ENCODE measurements at regions not wholly inside any gene's neighbourhood (a gene's known extent, or its start where the extent isn't known, plus 50 kb on each side); places are given as distances from the start of the nearest gene placed in this dataset.

DNA sequence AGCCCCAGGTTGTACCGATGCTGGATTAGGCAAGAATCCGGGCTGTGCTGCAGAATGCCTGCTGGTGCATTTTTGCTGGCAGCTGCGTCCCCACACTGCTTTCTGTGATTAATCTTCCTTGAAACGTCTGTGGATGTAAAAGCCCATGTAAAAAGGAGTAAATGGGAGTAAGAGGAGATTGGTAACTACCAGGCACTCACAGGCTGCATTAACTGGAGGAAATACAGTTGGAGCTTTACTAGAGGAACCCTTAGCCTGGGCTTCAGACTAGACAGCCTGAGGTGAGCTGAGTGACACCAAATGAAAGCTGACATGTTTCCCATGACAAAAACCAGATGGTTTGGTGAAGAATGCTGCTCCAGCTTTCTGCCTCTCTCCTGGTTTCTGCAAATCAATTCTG, 190.4 kb upstream of the GAS1 start:
- Histone ChIP-seq H3K9me3 (ENCODE audit: low read depth, low read length) (no peaks in the 10 kb centered on the region), H3K4me1 (ENCODE audit: insufficient read depth, low read length) (no peaks in the 10 kb centered on the region), H3K4me3 (ENCODE audit: low read length) (no peak overlapping the region), H3K27me3 (ENCODE audit: insufficient read depth, low read length) (no peaks in the 10 kb centered on the region)

DNA sequence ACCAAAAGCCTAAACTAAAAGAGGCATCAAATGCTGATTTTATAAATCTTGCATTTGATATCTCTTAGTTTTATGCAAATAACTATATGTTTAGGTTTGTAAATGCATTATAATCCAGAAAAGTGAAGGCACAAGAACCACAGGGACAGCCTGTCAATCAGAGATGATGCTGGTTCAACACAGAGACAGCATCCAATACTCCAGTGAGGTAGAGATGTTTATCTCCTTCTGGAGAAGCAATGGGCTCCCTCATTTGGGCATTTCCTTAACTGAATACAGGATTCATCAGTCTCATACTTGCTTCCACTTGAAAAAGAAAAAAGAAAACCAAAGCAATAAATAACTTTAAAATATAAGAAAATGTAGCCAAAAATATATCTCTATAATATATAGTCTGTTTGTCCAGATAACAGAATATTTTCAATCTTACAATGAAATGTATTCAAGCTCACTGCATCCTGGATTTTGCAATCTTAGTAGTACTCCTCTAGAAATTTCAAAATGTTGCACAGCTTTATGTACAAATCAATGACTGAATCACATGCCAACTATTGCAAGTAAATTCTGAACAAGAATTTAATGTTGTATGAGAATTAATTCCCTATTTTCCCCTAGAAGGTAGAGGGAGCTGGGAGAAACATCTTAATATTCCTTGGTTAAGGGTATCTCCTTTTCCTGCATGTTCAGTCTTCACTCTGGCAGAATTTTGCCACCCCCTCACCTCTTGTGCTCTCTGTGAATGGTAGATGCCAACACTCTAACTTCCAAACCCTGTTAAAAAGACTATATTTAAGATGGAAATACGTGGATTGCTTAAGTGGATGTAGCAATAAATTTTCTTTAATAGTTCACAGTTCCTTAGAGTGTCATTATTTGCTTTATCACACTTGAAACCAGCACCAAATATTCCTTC, 191.1 kb upstream of the GAS1 start:
- no peaks in the 10 kb centered on the region for H3K27me3 ChIP-seq (ENCODE audit: insufficient read depth, low read length)
- no peaks in the 10 kb centered on the region for H3K9me3 ChIP-seq (ENCODE audit: low read depth, low read length)
- no peaks in the 10 kb centered on the region for H3K4me1 ChIP-seq (ENCODE audit: insufficient read depth, low read length)
- H3K4me3 ChIP-seq (ENCODE audit: low read length), result no peak overlapping the region

DNA sequence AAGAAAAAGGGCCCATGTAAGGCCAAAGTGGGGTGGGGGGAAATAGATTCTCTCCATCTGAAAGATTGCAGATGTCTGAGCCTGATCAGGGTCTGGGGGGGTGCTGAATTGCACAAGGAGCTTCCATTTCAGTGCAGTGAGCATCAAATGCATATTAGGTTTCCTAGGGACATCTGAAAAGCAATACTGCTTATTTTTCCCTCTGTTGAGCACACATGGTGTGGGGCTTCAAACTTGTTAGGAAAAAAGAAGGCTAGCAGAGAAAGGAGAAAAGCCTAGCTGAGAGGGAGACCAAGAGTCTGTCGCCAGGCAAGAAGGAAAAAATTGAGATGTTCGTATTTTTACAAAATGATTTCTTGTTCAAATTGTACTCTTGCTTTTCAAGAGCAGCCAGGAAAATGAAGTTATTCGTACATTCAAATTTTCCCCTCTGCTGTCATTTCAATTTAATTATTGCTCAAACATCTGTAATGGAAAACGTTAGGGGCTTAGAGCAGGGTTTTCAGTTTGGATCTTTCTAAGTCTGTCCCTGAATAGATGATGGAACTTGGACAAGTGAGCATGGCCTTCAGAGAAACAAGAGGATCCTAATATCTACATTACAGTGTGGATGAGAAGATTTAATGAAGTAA, 191.9 kb upstream of the GAS1 start:
- H3K9me3 ChIP-seq (ENCODE audit: low read depth, low read length), result no peaks in the 10 kb centered on the region
- no peaks in the 10 kb centered on the region for H3K4me1 ChIP-seq (ENCODE audit: insufficient read depth, low read length)
- no peak overlapping the region for H3K4me3 ChIP-seq (ENCODE audit: low read length)
- no peaks in the 10 kb centered on the region for H3K27me3 ChIP-seq (ENCODE audit: insufficient read depth, low read length)

DNA sequence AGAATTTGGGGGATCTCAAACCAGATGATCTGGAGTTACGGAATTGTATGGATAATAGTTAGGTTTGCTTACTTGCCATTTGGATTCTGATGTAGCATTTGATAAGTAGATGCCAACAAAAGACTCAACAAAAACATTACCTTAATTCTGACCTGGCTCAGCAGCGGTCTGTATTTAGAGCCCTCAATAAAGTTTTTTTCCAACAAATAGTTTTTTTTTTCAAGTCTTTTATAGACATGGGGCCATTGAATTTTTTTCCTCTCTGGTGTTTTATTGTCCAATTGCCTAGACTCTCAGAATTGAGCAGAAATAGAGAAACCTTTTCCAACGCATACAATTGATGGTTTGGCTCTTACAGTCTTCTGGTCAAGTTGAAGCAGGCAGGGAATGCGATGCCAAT, 192.8 kb upstream of the GAS1 start:
- Histone ChIP-seq H3K4me3 (ENCODE audit: low read length) (no peak overlapping the region), H3K27me3 (ENCODE audit: insufficient read depth, low read length) (no peaks in the 10 kb centered on the region), H3K4me1 (ENCODE audit: insufficient read depth, low read length) (no peaks in the 10 kb centered on the region), H3K9me3 (ENCODE audit: low read depth, low read length) (no peaks in the 10 kb centered on the region)

DNA sequence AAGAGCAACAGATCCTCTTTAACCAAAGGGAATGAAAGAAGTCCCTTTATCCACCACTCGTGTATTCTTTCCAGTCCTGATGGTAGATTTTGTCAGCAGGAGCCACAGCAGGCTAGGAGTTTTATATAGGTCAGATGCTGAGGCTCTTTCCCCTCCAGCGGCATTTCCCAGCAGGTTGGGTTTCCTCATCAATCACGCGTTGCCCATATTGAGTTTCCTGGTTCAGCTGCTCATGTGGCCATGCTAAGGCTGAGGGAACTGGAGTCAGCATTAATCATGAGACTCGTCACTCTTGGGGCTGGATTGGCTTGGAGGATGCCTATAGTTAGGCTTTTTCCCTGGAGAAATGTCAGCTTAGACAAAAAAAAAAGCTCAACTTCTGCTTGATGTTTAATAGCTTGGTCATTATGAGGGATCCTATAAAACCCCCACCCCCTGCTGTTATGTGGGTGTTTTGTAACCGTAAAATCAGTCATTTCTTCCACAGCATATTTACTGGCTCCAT, 193.4 kb upstream of the GAS1 start:
- Histone ChIP-seq H3K27me3 (ENCODE audit: insufficient read depth, low read length) (peaks cover 3% of the 10 kb centered on the region), H3K4me3 (ENCODE audit: low read length) (no peak overlapping the region)

DNA sequence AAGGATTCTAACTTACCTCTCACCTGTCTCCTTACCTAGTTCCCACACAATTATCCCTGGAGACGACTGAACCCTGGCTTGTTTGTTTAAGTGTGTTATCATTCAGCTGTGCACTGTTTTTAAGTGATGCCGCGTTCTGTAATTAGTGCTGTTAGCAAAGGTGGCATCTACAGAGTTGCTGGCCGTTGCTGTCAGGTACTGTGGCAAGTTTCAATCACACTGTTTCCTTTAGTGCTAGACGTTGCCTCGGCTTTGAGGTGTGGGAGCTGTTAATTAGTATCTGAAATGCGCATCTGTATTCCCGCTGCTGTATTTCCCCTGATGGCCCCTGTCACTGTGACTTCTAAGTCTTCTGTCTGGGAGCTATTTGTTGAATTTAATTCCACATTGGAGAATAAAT, 193.8 kb upstream of the GAS1 start:
- Histone ChIP-seq H3K4me3 (ENCODE audit: low read length) (no peak overlapping the region), H3K4me1 (ENCODE audit: insufficient read depth, low read length) (no peaks in the 10 kb centered on the region), H3K9me3 (ENCODE audit: low read depth, low read length) (no peaks in the 10 kb centered on the region), H3K27me3 (ENCODE audit: insufficient read depth, low read length) (peaks cover 3% of the 10 kb centered on the region)

More for the DNA sequence above, 193.4 kb upstream of the GAS1 start:
- H3K9me3 ChIP-seq (ENCODE audit: low read depth, low read length), result no peaks in the 10 kb centered on the region
- no peaks in the 10 kb centered on the region for H3K4me1 ChIP-seq (ENCODE audit: insufficient read depth, low read length)

DNA sequence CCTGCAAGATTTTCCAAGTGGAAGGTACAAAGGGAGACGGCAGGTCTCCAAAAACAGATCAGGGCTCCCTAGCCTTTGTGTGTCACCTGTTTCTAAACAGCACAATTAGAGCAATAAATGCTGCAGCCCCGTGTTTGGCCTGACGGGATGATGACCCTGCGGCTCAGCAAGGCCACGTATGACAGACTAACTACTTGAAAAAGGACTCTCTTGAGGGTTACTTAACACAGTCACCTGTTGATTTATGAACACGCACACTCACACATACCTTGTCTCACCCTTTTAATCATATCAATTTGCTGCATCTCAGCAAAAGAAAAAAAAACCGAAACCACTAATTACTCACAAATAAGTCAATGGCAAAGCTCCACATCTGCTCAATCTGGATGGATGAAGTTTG, 199.6 kb upstream of the GAS1 start:
- Histone ChIP-seq H3K27me3 (ENCODE audit: insufficient read depth, low read length) (peaks cover 29% of the 10 kb centered on the region), H3K4me1 (ENCODE audit: insufficient read depth, low read length) (no peaks in the 10 kb centered on the region), H3K4me3 (ENCODE audit: low read length) (no peak overlapping the region), H3K9me3 (ENCODE audit: low read depth, low read length) (no peaks in the 10 kb centered on the region)

DNA sequence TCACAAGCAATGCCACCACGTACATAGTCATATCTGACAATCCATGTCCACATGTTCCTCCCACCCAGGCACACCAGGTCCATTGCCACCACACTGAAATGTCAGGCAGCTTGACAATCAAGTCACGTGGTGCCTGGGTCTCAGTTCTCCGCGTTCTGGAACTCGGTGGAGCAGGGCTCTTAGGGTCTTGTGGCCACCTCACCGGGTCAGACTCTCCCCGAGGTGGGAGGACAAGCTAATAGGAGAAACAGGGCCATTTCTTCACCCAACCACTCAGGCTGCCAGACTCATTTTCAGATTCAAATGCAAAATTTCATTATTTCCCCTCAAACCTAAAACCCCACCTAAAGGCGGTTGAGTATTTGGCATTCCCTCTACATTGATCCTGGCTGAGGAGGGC, 200.5 kb upstream of the GAS1 start:
- H3K4me3 ChIP-seq (ENCODE audit: low read length), result no peak overlapping the region
- H3K9me3 ChIP-seq (ENCODE audit: low read depth, low read length), result no peaks in the 10 kb centered on the region
- no peaks in the 10 kb centered on the region for H3K4me1 ChIP-seq (ENCODE audit: insufficient read depth, low read length)
- H3K27me3 ChIP-seq (ENCODE audit: insufficient read depth, low read length), result peaks cover 29% of the 10 kb centered on the region

DNA sequence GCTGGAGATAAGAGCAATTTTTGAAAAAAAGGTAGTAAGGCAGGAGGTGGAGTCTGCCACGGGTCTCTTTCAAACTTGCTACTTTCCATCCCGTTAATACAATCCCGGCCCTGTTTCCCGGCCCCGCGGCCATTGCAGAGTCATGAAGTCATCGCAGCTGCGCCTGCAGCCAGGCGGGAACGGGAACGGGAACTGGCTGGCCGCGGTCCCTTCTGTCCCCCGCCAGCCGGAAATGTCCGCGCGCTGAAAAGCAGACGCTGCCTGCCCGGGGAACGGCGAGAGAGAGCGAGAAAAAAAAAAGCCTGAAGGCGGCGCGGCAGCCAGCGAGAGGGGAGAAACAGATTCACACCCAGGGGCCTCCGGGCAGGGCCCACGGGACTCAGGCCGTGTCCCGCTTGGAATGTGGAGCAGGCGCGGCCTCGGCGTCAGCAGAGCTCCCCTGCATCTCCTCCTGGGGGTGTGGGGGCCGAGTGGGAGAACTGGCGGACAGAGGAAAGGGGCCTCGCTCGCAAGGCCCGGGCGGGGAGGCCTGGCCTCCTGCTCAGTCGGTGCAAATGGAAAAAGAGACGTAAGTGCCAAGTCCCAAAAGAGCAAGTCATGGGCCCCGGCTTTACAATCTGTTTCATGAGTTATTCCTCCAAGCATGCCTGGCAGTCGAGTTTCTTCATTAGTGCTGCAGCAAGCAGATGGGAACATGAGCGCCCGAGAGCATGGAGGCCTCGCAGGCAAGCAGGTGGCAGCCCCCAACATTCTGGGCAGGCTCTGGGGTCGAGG, 201.2 kb upstream of the GAS1 start:
- Histone ChIP-seq H3K4me1 (ENCODE audit: insufficient read depth, low read length) (no peaks in the 10 kb centered on the region), H3K4me3 (ENCODE audit: low read length) (no peak overlapping the region), H3K9me3 (ENCODE audit: low read depth, low read length) (no peaks in the 10 kb centered on the region), H3K27me3 (ENCODE audit: insufficient read depth, low read length) (peaks cover 29% of the 10 kb centered on the region)

DNA sequence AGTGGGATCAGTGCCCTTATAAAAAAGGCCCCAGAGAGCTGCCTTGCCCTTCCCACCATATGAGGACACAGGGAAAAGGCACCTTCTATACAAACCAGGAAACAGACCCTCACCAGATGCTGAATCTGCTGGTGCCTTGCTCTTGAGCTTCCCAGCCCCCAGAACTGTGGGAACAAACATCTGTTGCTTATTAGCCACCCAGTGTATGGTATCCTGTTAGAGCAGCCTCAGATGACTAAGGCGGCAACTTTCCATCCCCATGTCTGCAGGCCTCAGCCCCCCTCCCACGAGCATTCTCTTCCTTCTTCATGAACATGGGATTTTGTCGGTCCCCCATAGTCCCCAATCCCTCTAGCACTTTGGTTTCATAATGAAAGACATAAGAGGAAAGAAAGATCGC, 202.5 kb upstream of the GAS1 start:
- H3K9me3 ChIP-seq (ENCODE audit: low read depth, low read length), result no peaks in the 10 kb centered on the region
- H3K4me1 ChIP-seq (ENCODE audit: insufficient read depth, low read length), result no peaks in the 10 kb centered on the region
- H3K4me3 ChIP-seq (ENCODE audit: low read length), result no peak overlapping the region
- H3K27me3 ChIP-seq (ENCODE audit: insufficient read depth, low read length), result peaks cover 29% of the 10 kb centered on the region

DNA sequence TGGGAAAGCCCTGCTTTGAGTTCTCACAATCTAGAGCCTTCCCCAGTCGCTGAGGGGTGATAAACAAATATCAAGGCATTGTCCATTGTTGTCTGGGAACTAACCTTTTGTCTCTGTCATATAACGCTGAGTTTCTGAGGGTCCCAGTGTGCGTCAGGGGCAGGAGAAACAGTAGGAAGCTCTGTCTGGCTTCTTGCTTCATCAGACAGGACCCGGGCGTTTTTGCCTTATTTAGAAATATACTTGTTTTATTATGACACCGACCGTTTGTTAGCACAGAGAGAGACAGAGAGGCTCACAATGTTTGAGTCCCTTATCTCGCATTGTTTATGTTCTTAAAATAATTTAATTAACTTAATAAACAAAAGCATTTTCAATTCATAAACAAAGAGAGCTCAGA, 204.9 kb upstream of the GAS1 start:
- no peaks in the 10 kb centered on the region for H3K9me3 ChIP-seq (ENCODE audit: low read depth, low read length)
- H3K4me3 ChIP-seq (ENCODE audit: low read length), result no peak overlapping the region
- peaks cover 25% of the 10 kb centered on the region for H3K27me3 ChIP-seq (ENCODE audit: insufficient read depth, low read length)
- H3K4me1 ChIP-seq (ENCODE audit: insufficient read depth, low read length), result no peaks in the 10 kb centered on the region

DNA sequence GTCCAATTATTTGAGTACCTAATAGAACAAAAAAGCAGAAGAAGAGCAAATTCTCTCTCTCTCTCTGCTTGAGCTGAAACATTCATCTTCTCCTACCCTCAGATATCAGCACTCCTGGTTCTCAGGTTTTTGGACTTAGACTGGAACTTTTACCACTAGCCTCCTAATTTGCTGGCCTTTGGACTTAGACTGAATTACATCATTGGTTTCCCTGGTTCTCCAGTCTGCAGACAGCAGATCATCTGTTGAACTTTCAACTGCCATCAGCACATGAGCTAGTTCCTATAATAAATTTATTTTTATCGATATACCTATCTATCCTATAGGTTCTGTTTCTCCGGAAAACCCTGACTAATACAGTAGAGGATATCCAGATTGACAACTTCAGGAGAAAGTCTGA, 208.9 kb upstream of the GAS1 start:
- H3K4me3 ChIP-seq (ENCODE audit: low read length), result no peak overlapping the region
- H3K4me1 ChIP-seq (ENCODE audit: insufficient read depth, low read length), result no peaks in the 10 kb centered on the region
- no peaks in the 10 kb centered on the region for H3K9me3 ChIP-seq (ENCODE audit: low read depth, low read length)
- H3K27me3 ChIP-seq (ENCODE audit: insufficient read depth, low read length), result no peaks in the 10 kb centered on the region

DNA sequence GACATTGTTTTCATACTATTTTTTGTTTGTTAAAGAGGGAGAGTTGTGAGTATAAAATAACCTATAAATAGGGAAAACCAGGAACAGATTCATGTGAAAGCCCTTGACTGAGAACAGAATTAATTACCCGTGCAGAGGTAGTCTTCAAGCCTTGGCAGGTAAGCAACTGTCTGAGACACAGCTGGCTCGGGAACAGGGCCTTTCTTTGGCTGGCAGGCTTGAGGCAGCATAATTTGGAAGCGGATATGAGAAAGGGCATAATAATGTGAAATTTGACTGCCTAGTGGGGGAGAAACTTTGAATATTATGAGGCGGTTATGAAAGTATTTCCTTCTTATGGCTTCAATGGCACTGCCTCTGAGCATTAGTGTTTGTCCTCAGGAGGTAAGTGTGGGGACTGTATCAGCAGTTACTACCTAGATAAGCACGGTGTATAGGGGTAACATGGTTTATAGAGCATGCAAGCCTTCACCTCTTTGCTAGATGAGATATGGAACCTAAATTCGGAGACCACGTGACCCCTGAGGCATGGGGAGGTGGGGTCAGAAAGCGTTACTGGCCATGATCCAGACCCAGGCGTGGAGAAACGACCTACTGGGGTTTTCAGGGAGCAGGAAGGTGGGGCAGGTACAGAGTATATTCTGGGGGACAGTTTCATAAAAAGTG, 210.2 kb upstream of the GAS1 start:
- H3K4me1 ChIP-seq (ENCODE audit: insufficient read depth, low read length), result no peaks in the 10 kb centered on the region
- H3K27me3 ChIP-seq (ENCODE audit: insufficient read depth, low read length), result no peaks in the 10 kb centered on the region
- no peak overlapping the region for H3K4me3 ChIP-seq (ENCODE audit: low read length)
- H3K9me3 ChIP-seq (ENCODE audit: low read depth, low read length), result no peaks in the 10 kb centered on the region

DNA sequence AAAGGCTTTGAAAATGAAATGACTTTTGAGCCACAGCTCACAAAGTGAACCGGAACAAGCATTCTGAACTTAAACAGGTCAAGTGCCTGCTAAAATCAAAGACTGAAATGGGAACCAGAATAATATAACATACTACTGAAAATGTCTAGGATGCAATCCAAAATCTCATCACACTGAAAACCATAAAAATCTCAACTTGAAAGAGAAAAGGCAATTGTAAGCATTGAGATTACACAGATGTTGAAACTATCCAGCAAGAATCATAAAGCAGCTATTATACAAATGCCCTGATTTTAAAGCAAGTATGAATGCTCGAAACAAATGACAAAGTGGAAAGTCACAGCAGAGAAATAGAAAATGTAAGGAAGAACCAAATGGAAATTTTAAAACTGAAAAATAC, 211.5 kb upstream of the GAS1 start:
- H3K9me3 ChIP-seq (ENCODE audit: low read depth, low read length), result no peaks in the 10 kb centered on the region
- H3K4me1 ChIP-seq (ENCODE audit: insufficient read depth, low read length), result no peaks in the 10 kb centered on the region
- H3K27me3 ChIP-seq (ENCODE audit: insufficient read depth, low read length), result no peaks in the 10 kb centered on the region
- H3K4me3 ChIP-seq (ENCODE audit: low read length), result no peak overlapping the region
